PC-3 (cell line): ENCODE measurements at regions not wholly inside any gene's neighbourhood (a gene's known extent, or its start where the extent isn't known, plus 50 kb on each side); places are given as distances from the start of the nearest gene placed in this dataset.

ENCODE experiments used
- ATAC-seq: fragments of 200-7000 bp; cut with Tn5 transposase; 2 replicates; pipeline ENCODE4 v1.9.1; 2020; ENCODE audit warnings: mild to moderate bottlenecking, moderate library complexity
- BruUV-seq: library from RNA; stranded (reverse); fragments of 400-500 nt; replicated peaks from 2 replicates; lab custom pipeline; 2021; lab: Mats Ljungman, UMichigan
- CTCF ChIA-PET: fragments of 300-600 bp; sonication (Branson Sonifier 250); formaldehyde crosslinking; loops from one replicate; lab custom pipeline; 2022; ENCODE audit warnings: antibody characterized with exemption; lab: Charles Lee
- POLR2A ChIA-PET: fragments of 300-600 bp; sonication (Branson Sonifier 250); formaldehyde crosslinking; loops from one replicate; lab custom pipeline; 2022; ENCODE audit warnings: antibody characterized with exemption; ENCODE audit not compliant: unreplicated experiment; lab: Charles Lee
- DNase-seq: peaks from one replicate; pipeline ENCODE4 v3.0.0-alpha.2; 2015
- H2AFZ ChIP-seq: fragments of 300-600 bp; sonication (generic); 2 replicates; pipeline ENCODE4 v1.6.0; 2016; ENCODE audit warnings: antibody characterized with exemption, low read length
- H3F3A ChIP-seq: fragments of 300-600 bp; sonication (generic); one replicate; pipeline ENCODE4 v1.6.0; 2017; ENCODE audit warnings: antibody characterized with exemption, low read length, control low read depth, mild to moderate bottlenecking; ENCODE audit not compliant: unreplicated experiment
- H3K27ac ChIP-seq: fragments of 300-600 bp; sonication (generic); 2 replicates; pipeline ENCODE4 v1.5.1; 2016; ENCODE audit warnings: mild to moderate bottlenecking, low read length
- H3K27me3 ChIP-seq: fragments of 300-600 bp; sonication (generic); 2 replicates; pipeline ENCODE4 v1.6.1; 2016; ENCODE audit warnings: low read length, mixed read lengths
- H3K36me3 ChIP-seq: fragments of 300-600 bp; sonication (generic); 2 replicates; pipeline ENCODE4 v1.6.1; 2016; ENCODE audit warnings: low read depth, mixed run types, low read length, mixed read lengths
- H3K4me1 ChIP-seq: fragments of 300-600 bp; sonication (generic); 2 replicates; pipeline ENCODE4 v1.5.1; 2016; ENCODE audit warnings: low read length; ENCODE audit not compliant: insufficient read depth
- H3K4me2 ChIP-seq: fragments of 300-600 bp; sonication (generic); 2 replicates; pipeline ENCODE4 v1.6.0; 2016; ENCODE audit warnings: low read length
- H3K4me3 ChIP-seq: fragments of 300-600 bp; sonication (generic); 2 replicates; pipeline ENCODE4 v1.5.1; 2016; ENCODE audit warnings: mild to moderate bottlenecking, low read length, mixed read lengths
- H3K79me2 ChIP-seq: fragments of 300-600 bp; sonication (generic); 2 replicates; pipeline ENCODE4 v1.6.1; 2017; ENCODE audit warnings: low read length, mixed read lengths
- H3K9ac ChIP-seq: fragments of 300-600 bp; sonication (generic); 2 replicates; pipeline ENCODE4 v1.6.0; 2016; ENCODE audit warnings: mild to moderate bottlenecking, low read length
- H3K9me2 ChIP-seq: fragments of 300-600 bp; sonication (generic); replicated peaks from 2 replicates; pipeline ENCODE4 v1.6.1; 2016; ENCODE audit warnings: mixed run types, low read length, mixed read lengths
- H3K9me3 ChIP-seq: fragments of 300-600 bp; sonication (generic); 2 replicates; pipeline ENCODE4 v1.6.1; 2016; ENCODE audit warnings: low read length, mixed read lengths
- H4K20me1 ChIP-seq: fragments of 300-600 bp; sonication (generic); 2 replicates; pipeline ENCODE4 v1.6.1; 2016; ENCODE audit warnings: low read length, mixed read lengths
- EZH2 ChIP-seq: fragments of 300-600 bp; sonication (generic); IDR thresholded peaks from one replicate; pipeline ENCODE4 v1.6.1; 2017; ENCODE audit warnings: antibody characterized with exemption, mild to moderate bottlenecking, low read length; ENCODE audit not compliant: unreplicated experiment
- EZH2phosphoT487 ChIP-seq: fragments of 300-600 bp; sonication (generic); IDR thresholded peaks from 2 replicates; pipeline ENCODE4 v1.6.1; 2018; ENCODE audit warnings: mild to moderate bottlenecking, antibody characterized with exemption, low read length, borderline replicate concordance
- intact Hi-C: fragments of 100-400 bp; cut with micrococcal nuclease; formaldehyde crosslinking; loops from 2 replicates; pipeline ENCODE4 v1.9.0; 2023
- TF ChIP-seq, protein P1 (sequence below): fragments of 300-600 bp; sonication (generic); conservative IDR thresholded peaks from 2 replicates; pipeline ENCODE4 v1.5.1; 2017; ENCODE audit warnings: antibody characterized with exemption, low read depth, mild to moderate bottlenecking, low read length

DNA sequence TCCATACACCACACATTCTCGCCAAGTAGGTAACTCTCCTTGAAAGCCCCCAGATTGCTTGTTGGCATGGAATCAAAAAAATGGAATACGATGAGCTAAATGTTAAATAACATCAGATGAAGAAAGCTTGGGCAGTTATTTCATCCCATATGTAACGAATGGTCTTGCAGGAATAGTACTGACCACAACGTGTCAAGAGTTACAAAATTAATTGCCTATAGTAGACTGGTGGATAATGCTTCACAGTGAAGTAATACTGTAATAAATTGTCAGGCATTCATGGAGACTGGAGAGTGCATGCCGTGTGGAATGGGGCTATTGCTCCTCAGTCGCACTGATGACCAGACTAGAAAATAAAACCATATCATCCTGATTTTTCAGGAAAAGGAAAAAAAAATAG is 1628.7 kb downstream of the MAT2B start:
- intact Hi-C loops: no loop called here
- Histone ChIP-seq H3K4me3 (no peak overlapping the region), H3K79me2 (no peaks in the 10 kb centered on the region), H3K4me1 (no peaks in the 10 kb centered on the region), H2AFZ (no peak overlapping the region), H3K36me3 (no peaks in the 10 kb centered on the region), H3K27ac (no peak overlapping the region), H4K20me1 (no peaks in the 10 kb centered on the region), H3K27me3 (no peaks in the 10 kb centered on the region), H3K9ac (no peak overlapping the region), H3K4me2 (no peak overlapping the region), H3F3A (no peaks in the 10 kb centered on the region), H3K9me3 (no peaks in the 10 kb centered on the region), H3K9me2 (no peaks in the 10 kb centered on the region)
- CTCF ChIA-PET: no interaction called here
- ATAC-seq (no peak), DNase-seq (no peak)
- POLR2A ChIA-PET: no interaction called here
- no TSS peak for BruUV-seq
- TF ChIP-seq EZH2 (no peak), EZH2phosphoT487 (no peak)
- TF ChIP-seq, protein P1, sequence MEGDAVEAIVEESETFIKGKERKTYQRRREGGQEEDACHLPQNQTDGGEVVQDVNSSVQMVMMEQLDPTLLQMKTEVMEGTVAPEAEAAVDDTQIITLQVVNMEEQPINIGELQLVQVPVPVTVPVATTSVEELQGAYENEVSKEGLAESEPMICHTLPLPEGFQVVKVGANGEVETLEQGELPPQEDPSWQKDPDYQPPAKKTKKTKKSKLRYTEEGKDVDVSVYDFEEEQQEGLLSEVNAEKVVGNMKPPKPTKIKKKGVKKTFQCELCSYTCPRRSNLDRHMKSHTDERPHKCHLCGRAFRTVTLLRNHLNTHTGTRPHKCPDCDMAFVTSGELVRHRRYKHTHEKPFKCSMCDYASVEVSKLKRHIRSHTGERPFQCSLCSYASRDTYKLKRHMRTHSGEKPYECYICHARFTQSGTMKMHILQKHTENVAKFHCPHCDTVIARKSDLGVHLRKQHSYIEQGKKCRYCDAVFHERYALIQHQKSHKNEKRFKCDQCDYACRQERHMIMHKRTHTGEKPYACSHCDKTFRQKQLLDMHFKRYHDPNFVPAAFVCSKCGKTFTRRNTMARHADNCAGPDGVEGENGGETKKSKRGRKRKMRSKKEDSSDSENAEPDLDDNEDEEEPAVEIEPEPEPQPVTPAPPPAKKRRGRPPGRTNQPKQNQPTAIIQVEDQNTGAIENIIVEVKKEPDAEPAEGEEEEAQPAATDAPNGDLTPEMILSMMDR: no peak

DNA sequence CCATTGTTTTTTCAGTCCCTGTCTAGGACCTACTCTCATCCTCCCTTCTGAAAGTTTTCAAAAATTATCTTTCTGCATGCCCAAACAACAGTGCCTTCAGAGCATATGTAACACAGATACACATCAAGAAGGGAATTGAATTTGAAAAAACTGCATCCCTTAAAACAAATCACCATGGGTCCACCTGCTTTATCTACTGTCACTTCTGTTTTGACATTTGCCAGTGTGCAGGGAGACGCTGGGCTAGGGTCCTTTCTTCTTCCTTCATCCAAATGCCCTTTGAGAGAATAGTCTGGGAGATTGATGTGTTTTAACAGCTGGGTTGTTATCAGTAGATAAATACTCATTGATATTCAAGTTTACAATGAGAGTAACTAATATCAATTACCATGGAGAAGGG is 1630.1 kb downstream of the MAT2B start:
- no peaks in the 10 kb centered on the region for H3K27me3 ChIP-seq
- H2AFZ ChIP-seq: no peak overlapping the region
- ChIA-PET CTCF (no interaction called here), POLR2A (no interaction called here)
- no peaks in the 10 kb centered on the region for H3K79me2 ChIP-seq
- ATAC-seq (no peak), DNase-seq (no peak)
- no peaks in the 10 kb centered on the region for H3F3A ChIP-seq
- no peaks in the 10 kb centered on the region for H3K36me3 ChIP-seq
- no peaks in the 10 kb centered on the region for H3K9me3 ChIP-seq
- no peak overlapping the region for H3K4me2 ChIP-seq
- no peaks in the 10 kb centered on the region for H4K20me1 ChIP-seq
- no peak overlapping the region for H3K9ac ChIP-seq
- intact Hi-C loops: no loop called here
- TF ChIP-seq, protein P1: no peak
- TF ChIP-seq EZH2 (no peak), EZH2phosphoT487 (no peak)
- no peak overlapping the region for H3K4me3 ChIP-seq
- no TSS peak for BruUV-seq
- H3K9me2 ChIP-seq: no peaks in the 10 kb centered on the region
- H3K4me1 ChIP-seq: no peaks in the 10 kb centered on the region
- H3K27ac ChIP-seq: no peak overlapping the region

DNA sequence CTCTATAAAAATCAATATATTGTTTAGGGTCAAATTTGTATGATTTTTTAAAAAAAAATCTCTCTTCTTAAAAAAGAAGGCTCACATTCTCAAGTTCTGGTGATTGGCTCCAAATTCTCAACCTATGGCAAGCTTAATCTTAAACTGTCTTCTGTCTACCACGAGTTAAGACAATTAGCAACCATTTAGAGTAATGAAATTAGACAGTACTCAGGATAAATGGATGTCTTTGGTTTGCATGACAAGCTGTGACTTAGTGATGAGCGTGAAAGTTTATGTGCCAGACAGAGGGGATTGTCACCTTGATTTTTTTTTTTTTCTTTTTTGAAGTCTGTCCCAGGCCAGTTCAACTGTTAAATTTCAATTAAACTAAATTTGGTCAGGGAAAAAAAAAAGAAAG is 1632.3 kb downstream of the MAT2B start:
- no TSS peak for BruUV-seq
- no peaks in the 10 kb centered on the region for H3K27me3 ChIP-seq
- H3K36me3 ChIP-seq: no peaks in the 10 kb centered on the region
- no peaks in the 10 kb centered on the region for H4K20me1 ChIP-seq
- no peak overlapping the region for H3K9ac ChIP-seq
- H2AFZ ChIP-seq: no peak overlapping the region
- H3K4me1 ChIP-seq: no peaks in the 10 kb centered on the region
- CTCF ChIA-PET: no interaction called here
- H3K4me2 ChIP-seq: no peak overlapping the region
- no peaks in the 10 kb centered on the region for H3F3A ChIP-seq
- TF ChIP-seq EZH2 (no peak), EZH2phosphoT487 (no peak)
- TF ChIP-seq, protein P1: no peak
- H3K9me2 ChIP-seq: no peaks in the 10 kb centered on the region
- no peaks in the 10 kb centered on the region for H3K79me2 ChIP-seq
- ATAC-seq (no peak), DNase-seq (no peak)
- no peaks in the 10 kb centered on the region for H3K9me3 ChIP-seq
- H3K27ac ChIP-seq: no peak overlapping the region
- intact Hi-C loops: no loop called here
- POLR2A ChIA-PET: no interaction called here
- no peak overlapping the region for H3K4me3 ChIP-seq
